ENCODE measurements at regions not wholly inside any gene's neighbourhood (a gene's known extent, or its start where the extent isn't known, plus 50 kb on each side); places are given as distances from the start of the nearest gene placed in this dataset.

DNA sequence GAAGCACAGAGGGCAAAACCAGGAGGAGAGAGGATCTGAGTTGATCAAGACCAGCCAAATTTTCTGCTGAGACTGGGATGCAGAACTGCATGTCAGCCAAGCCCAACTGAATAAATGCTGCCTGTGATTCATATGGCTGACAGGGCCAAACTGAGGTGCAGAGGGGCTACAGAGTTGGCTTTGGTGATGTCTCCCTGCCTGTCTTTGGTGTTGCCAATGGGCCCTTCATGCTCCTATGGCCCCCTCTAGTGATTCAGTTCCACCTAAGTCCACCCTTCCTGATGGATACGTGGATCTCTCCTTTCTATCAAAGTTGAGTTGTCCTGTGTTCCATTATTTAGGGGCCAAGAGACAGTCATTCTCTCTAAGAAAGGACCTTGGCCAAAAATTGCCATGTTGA is 163.6 kb upstream of the TLE4 start:
- POLR2A ChIA-PET = no interaction called here
- Mint-ChIP-seq H3K36me3 (no peaks in the 10 kb centered on the region), H3K9me3 (no peaks in the 10 kb centered on the region), H3K27ac (no peak overlapping the region), H3K27me3 (peaks cover 2 to 3% of the 10 kb centered on the region in 2 donors), H3K4me3 (no peak overlapping the region), H3K4me1 (no peaks in the 10 kb centered on the region)
- no peaks in the 10 kb centered on the region for H3K36me3 ChIP-seq (ENCODE audit: insufficient read depth, low read length)
- no peaks in the 10 kb centered on the region for H3K4me1 ChIP-seq (ENCODE audit: insufficient read depth, low read length)
- H3K27me3 ChIP-seq (ENCODE audit: insufficient read depth, low read length, poor library complexity, severe bottlenecking) = no peaks in the 10 kb centered on the region
- no peak overlapping the region for H3K27ac ChIP-seq (ENCODE audit: low read depth, low read length)
- no peak overlapping the region for H3K4me3 ChIP-seq (ENCODE audit: low read length)
- H3K9me3 ChIP-seq (ENCODE audit: low read length) = no peaks in the 10 kb centered on the region
- no peak for DNase-seq
- CTCF ChIA-PET = no interaction called here

DNA sequence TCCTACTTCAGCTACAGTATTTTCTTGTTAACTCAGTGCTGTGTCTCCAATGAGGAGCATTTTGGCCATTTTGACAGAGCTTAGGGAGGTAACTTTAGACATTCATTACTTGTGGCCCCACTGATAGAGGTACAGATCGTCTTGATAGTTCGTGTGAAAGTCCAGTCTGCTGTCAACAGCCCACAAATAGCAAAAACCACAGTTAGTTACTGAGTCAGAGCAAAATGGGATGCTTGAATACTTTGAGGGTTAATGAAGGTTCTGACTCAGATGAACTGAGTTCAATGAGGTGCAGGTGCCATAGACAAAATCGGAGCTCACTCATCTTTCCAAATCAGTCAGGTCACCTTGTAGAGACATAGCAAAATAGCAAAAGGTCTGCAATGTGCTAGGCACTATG is 163.1 kb upstream of the TLE4 start:
- H3K9me3 ChIP-seq (ENCODE audit: low read length) = no peaks in the 10 kb centered on the region
- H3K27ac Mint-ChIP-seq = no peak overlapping the region
- H3K4me1 ChIP-seq (ENCODE audit: insufficient read depth, low read length) = no peaks in the 10 kb centered on the region
- POLR2A ChIA-PET = no interaction called here
- no peaks in the 10 kb centered on the region for H3K4me1 Mint-ChIP-seq
- peaks cover 2 to 3% of the 10 kb centered on the region in 2 donors for H3K27me3 Mint-ChIP-seq
- H3K36me3 ChIP-seq (ENCODE audit: insufficient read depth, low read length) = no peaks in the 10 kb centered on the region
- no peak overlapping the region for H3K4me3 ChIP-seq (ENCODE audit: low read length)
- H3K4me3 Mint-ChIP-seq = no peak overlapping the region
- CTCF ChIA-PET = no interaction called here
- H3K27me3 ChIP-seq (ENCODE audit: insufficient read depth, low read length, poor library complexity, severe bottlenecking) = no peaks in the 10 kb centered on the region
- H3K36me3 Mint-ChIP-seq = no peaks in the 10 kb centered on the region
- no peak overlapping the region for H3K27ac ChIP-seq (ENCODE audit: low read depth, low read length)
- DNase-seq = no peak
- no peaks in the 10 kb centered on the region for H3K9me3 Mint-ChIP-seq

- no peaks in the 10 kb centered on the region for H3K9me3 Mint-ChIP-seq
- H3K4me1 Mint-ChIP-seq = no peaks in the 10 kb centered on the region
- no peaks in the 10 kb centered on the region for H3K4me1 ChIP-seq (ENCODE audit: insufficient read depth, low read length)
- peaks cover 2 to 3% of the 10 kb centered on the region in 2 donors for H3K27me3 Mint-ChIP-seq
- no peak overlapping the region for H3K4me3 ChIP-seq (ENCODE audit: low read length)
- ChIA-PET CTCF (no interaction called here), POLR2A (no interaction called here)
- no peak overlapping the region for H3K27ac ChIP-seq (ENCODE audit: low read depth, low read length)
- DNase-seq = no peak
- no peaks in the 10 kb centered on the region for H3K36me3 Mint-ChIP-seq
- H3K27me3 ChIP-seq (ENCODE audit: insufficient read depth, low read length, poor library complexity, severe bottlenecking) = no peaks in the 10 kb centered on the region
- H3K36me3 ChIP-seq (ENCODE audit: insufficient read depth, low read length) = no peaks in the 10 kb centered on the region
- H3K9me3 ChIP-seq (ENCODE audit: low read length) = no peaks in the 10 kb centered on the region
- no peak overlapping the region for H3K27ac Mint-ChIP-seq
- H3K4me3 Mint-ChIP-seq = no peak overlapping the region
These were observed 162.5 kb upstream of the TLE4 start for GRCh38 chr9:79409182-79409823.

- no peak overlapping the region for H3K27ac Mint-ChIP-seq
- peaks cover 7 to 38% of the 10 kb centered on the region in 2 donors for H3K27me3 Mint-ChIP-seq
- Histone ChIP-seq H3K27me3 (ENCODE audit: insufficient read depth, low read length, poor library complexity, severe bottlenecking) (no peaks in the 10 kb centered on the region), H3K27ac (ENCODE audit: low read depth, low read length) (no peak overlapping the region), H3K9me3 (ENCODE audit: low read length) (peaks cover 6% of the 10 kb centered on the region), H3K4me1 (ENCODE audit: insufficient read depth, low read length) (no peaks in the 10 kb centered on the region), H3K36me3 (ENCODE audit: insufficient read depth, low read length) (no peaks in the 10 kb centered on the region), H3K4me3 (ENCODE audit: low read length) (no peak overlapping the region)
- ChIA-PET POLR2A (no interaction called here), CTCF (no interaction called here)
- no peak overlapping the region for H3K4me3 Mint-ChIP-seq
- H3K36me3 Mint-ChIP-seq = no peaks in the 10 kb centered on the region
- H3K9me3 Mint-ChIP-seq = peaks cover 18 to 41% (median 32%) of the 10 kb centered on the region in 5 donors
- no peaks in the 10 kb centered on the region for H3K4me1 Mint-ChIP-seq
- DNase-seq = no peak
These were observed 145.9 kb upstream of the TLE4 start for GRCh38 chr9:79425840-79426239.

GRCh38 chr9:79428422-79428821 is 143.3 kb upstream of the TLE4 start:
- DNase-seq = no peak
- POLR2A ChIA-PET = no interaction called here
- H3K9me3 Mint-ChIP-seq = peaks cover 18 to 28% (median 25%) of the 10 kb centered on the region in 5 donors

DNA sequence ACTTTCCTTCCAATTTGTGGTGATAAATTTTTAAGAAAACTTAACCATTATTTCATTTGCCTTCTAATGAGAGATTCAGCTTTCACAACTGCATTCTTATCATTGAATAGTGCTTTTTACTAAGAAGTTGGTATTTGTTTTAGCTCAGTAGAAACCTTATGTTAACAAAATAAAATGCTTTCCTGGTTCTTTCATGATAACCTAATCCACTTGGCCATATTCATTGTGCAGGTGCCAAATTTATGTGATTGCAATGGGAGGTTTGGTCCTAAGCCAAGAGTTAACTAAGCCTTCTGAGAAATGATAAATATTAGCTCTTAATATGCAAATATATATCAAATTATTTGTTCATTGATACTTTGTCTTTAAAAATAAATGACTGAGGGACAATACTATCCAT is 141.1 kb upstream of the TLE4 start:
- ChIA-PET POLR2A (no interaction called here), CTCF (no interaction called here)
- Mint-ChIP-seq H3K36me3 (no peaks in the 10 kb centered on the region), H3K27ac (no peak overlapping the region), H3K27me3 (peaks cover 4 to 47% of the 10 kb centered on the region in 2 donors), H3K4me1 (no peaks in the 10 kb centered on the region), H3K4me3 (no peak overlapping the region), H3K9me3 (peaks cover 8 to 15% (median 14%) of the 10 kb centered on the region in 5 donors)
- DNase-seq = no peak
- no peaks in the 10 kb centered on the region for H3K27me3 ChIP-seq (ENCODE audit: insufficient read depth, low read length, poor library complexity, severe bottlenecking)
- no peaks in the 10 kb centered on the region for H3K4me1 ChIP-seq (ENCODE audit: insufficient read depth, low read length)
- peaks cover 6% of the 10 kb centered on the region for H3K9me3 ChIP-seq (ENCODE audit: low read length)
- H3K36me3 ChIP-seq (ENCODE audit: insufficient read depth, low read length) = no peaks in the 10 kb centered on the region
- H3K27ac ChIP-seq (ENCODE audit: low read depth, low read length) = no peak overlapping the region
- H3K4me3 ChIP-seq (ENCODE audit: low read length) = no peak overlapping the region

More at GRCh38 chr9:79428422-79428821, 143.3 kb upstream of the TLE4 start:
- H3K36me3 ChIP-seq (ENCODE audit: insufficient read depth, low read length) = no peaks in the 10 kb centered on the region
- no peaks in the 10 kb centered on the region for H3K36me3 Mint-ChIP-seq
- CTCF ChIA-PET = no interaction called here
- no peak overlapping the region for H3K4me3 Mint-ChIP-seq
- no peaks in the 10 kb centered on the region for H3K4me1 ChIP-seq (ENCODE audit: insufficient read depth, low read length)
- peaks cover 2 to 40% of the 10 kb centered on the region in 2 donors for H3K27me3 Mint-ChIP-seq
- H3K4me1 Mint-ChIP-seq = no peaks in the 10 kb centered on the region
- H3K9me3 ChIP-seq (ENCODE audit: low read length) = peaks cover 6% of the 10 kb centered on the region
- no peak overlapping the region for H3K4me3 ChIP-seq (ENCODE audit: low read length)
- no peaks in the 10 kb centered on the region for H3K27me3 ChIP-seq (ENCODE audit: insufficient read depth, low read length, poor library complexity, severe bottlenecking)
- H3K27ac Mint-ChIP-seq = no peak overlapping the region
- H3K27ac ChIP-seq (ENCODE audit: low read depth, low read length) = no peak overlapping the region

- H3K27me3 Mint-ChIP-seq = peaks cover 5 to 52% of the 10 kb centered on the region in 2 donors
- Histone ChIP-seq H3K4me3 (ENCODE audit: low read length) (no peak overlapping the region), H3K9me3 (ENCODE audit: low read length) (peaks cover 4% of the 10 kb centered on the region), H3K27ac (ENCODE audit: low read depth, low read length) (no peak overlapping the region), H3K4me1 (ENCODE audit: insufficient read depth, low read length) (no peaks in the 10 kb centered on the region), H3K36me3 (ENCODE audit: insufficient read depth, low read length) (no peaks in the 10 kb centered on the region), H3K27me3 (ENCODE audit: insufficient read depth, low read length, poor library complexity, severe bottlenecking) (no peaks in the 10 kb centered on the region)
- ChIA-PET CTCF (no interaction called here), POLR2A (no interaction called here)
- DNase-seq = no peak
- no peaks in the 10 kb centered on the region for H3K36me3 Mint-ChIP-seq
- H3K9me3 Mint-ChIP-seq = peaks cover 4 to 9% (median 9%) of the 10 kb centered on the region in 5 donors
- H3K4me1 Mint-ChIP-seq = no peaks in the 10 kb centered on the region
- no peak overlapping the region for H3K4me3 Mint-ChIP-seq
- no peak overlapping the region for H3K27ac Mint-ChIP-seq
These were observed 140.6 kb upstream of the TLE4 start for GRCh38 chr9:79431019-79431679.

GRCh38 chr9:79432485-79432884 is 139.3 kb upstream of the TLE4 start:
- peaks cover 0 to 5% (median 2%) of the 10 kb centered on the region in 5 donors for H3K9me3 Mint-ChIP-seq
- Histone ChIP-seq H3K36me3 (ENCODE audit: insufficient read depth, low read length) (no peaks in the 10 kb centered on the region), H3K27me3 (ENCODE audit: insufficient read depth, low read length, poor library complexity, severe bottlenecking) (no peaks in the 10 kb centered on the region), H3K4me3 (ENCODE audit: low read length) (no peak overlapping the region), H3K9me3 (ENCODE audit: low read length) (no peaks in the 10 kb centered on the region), H3K27ac (ENCODE audit: low read depth, low read length) (no peak overlapping the region), H3K4me1 (ENCODE audit: insufficient read depth, low read length) (no peaks in the 10 kb centered on the region)
- peak in 1 of 5 donors; percentile 4 for DNase-seq
- H3K36me3 Mint-ChIP-seq = no peaks in the 10 kb centered on the region
- no peak overlapping the region for H3K4me3 Mint-ChIP-seq
- H3K27me3 Mint-ChIP-seq = peaks cover 5 to 58% of the 10 kb centered on the region in 2 donors
- H3K27ac Mint-ChIP-seq = no peak overlapping the region
- POLR2A ChIA-PET = no interaction called here
- H3K4me1 Mint-ChIP-seq = no peaks in the 10 kb centered on the region
- CTCF ChIA-PET = no interaction called here
